BJ (cell line): ENCODE measurements at regions not wholly inside any gene's neighbourhood (a gene's known extent, or its start where the extent isn't known, plus 50 kb on each side); places are given as distances from the start of the nearest gene placed in this dataset.

ENCODE experiments used
- CTCF ChIA-PET: fragments of 350-600 bp; formaldehyde crosslinking; extraction: SDS; loops from one replicate; lab custom pipeline; 2021; ENCODE audit warnings: antibody characterized with exemption, inconsistent platforms; lab: Yijun Ruan, JAX
- POLR2A ChIA-PET: fragments of 300-600 bp; sonication (Branson Sonifier 250); formaldehyde crosslinking; extraction: SDS; loops from one replicate; lab custom pipeline; 2021; ENCODE audit warnings: antibody characterized with exemption; lab: Charles Lee
- DNase-seq: peaks from one replicate; pipeline ENCODE4 v3.0.0-alpha.2; 2011; ENCODE audit warnings: low read depth
- H3K27me3 ChIP-seq: 2 replicates; pipeline ENCODE4 v1.6.0; 2011; ENCODE audit warnings: low read length; ENCODE audit not compliant: control insufficient read depth, insufficient read depth
- H3K36me3 ChIP-seq: 2 replicates; pipeline ENCODE4 v1.5.1; 2011; ENCODE audit warnings: low read length; ENCODE audit not compliant: control insufficient read depth, insufficient read depth
- H3K4me3 ChIP-seq: 2 replicates; pipeline ENCODE4 v1.5.1; 2011; ENCODE audit warnings: low read depth, mild to moderate bottlenecking, control low read depth, low read length
- CTCF ChIP-seq: IDR thresholded peaks from 2 replicates; pipeline ENCODE4 v1.5.1; 2011; ENCODE audit warnings: low read depth, mild to moderate bottlenecking, control low read depth, inconsistent platforms, low read length, moderate library complexity; ENCODE audit not compliant: insufficient read depth

GRCh38 chr2:71751590-71751989 lies 298.2 kb downstream of the DYSF start:
- peaks cover 2% of the 10 kb centered on the region; the same call in 1 of the 2 replicates for H3K27me3 ChIP-seq
- CTCF ChIA-PET = interaction anchor here (0.6 to 0.9 kb wide), 2 partner anchors 13 to 399 kb away, joined by 3 read pairs; no protein-coding TSS in a partner anchor
- no peaks in the 10 kb centered on the region for H3K36me3 ChIP-seq
- POLR2A ChIA-PET = no interaction called here
- no peak overlapping the region for H3K4me3 ChIP-seq
- no peak for TF ChIP-seq CTCF
- DNase-seq = no peak

DNA sequence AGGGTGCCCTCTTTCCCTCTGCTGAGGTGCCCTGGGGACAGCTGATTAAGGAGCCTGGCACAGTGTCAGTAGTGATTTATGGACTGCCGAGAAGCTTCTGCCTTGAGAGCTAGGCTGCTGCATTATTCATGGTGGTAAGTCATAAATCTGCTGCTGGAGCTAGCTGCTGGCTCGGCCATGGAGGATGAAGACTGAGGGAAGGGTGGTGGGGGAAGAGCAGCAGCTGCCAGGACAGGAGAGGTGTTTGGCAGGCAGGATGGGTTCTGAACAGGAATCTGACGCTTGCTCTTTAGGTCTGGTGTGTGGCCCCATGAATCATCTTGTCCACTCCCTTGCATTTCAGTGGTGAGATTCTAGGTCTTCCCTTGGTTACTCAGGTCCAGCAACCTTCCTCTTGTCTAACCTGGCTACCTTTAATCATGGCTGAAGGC lies 296.3 kb downstream of the DYSF start:
- POLR2A ChIA-PET = no interaction called here
- Histone ChIP-seq H3K27me3 (peaks cover 2% of the 10 kb centered on the region; the same call in 1 of the 2 replicates), H3K36me3 (no peaks in the 10 kb centered on the region), H3K4me3 (no peak overlapping the region)
- CTCF ChIA-PET = no interaction called here
- no peak for DNase-seq
- TF ChIP-seq CTCF = no peak

GRCh38 chr2:71748227-71748626 lies 294.9 kb downstream of the DYSF start:
- no peak for TF ChIP-seq CTCF
- no peak for DNase-seq
- Histone ChIP-seq H3K36me3 (no peaks in the 10 kb centered on the region), H3K27me3 (peaks cover 2% of the 10 kb centered on the region; the same call in 1 of the 2 replicates), H3K4me3 (no peak overlapping the region)
- ChIA-PET POLR2A (no interaction called here), CTCF (interaction anchor here (0.9 to 1.5 kb wide), 2 partner anchors 22 to 50 kb away, joined by 4 to 5 read pairs; no protein-coding TSS in a partner anchor)

- CTCF ChIA-PET = interaction anchor here (1.0 to 1.5 kb wide), 3 partner anchors 43 to 51 kb away, joined by 3 to 5 read pairs (median 3); no protein-coding TSS in a partner anchor
- TF ChIP-seq CTCF = no peak
- Histone ChIP-seq H3K4me3 (no peak overlapping the region), H3K27me3 (peaks cover 2% of the 10 kb centered on the region; the same call in 1 of the 2 replicates), H3K36me3 (no peaks in the 10 kb centered on the region)
- POLR2A ChIA-PET = no interaction called here
- no peak for DNase-seq
Observed at GRCh38 chr2:71747559-71747958, 294.2 kb downstream of the DYSF start.

DNA sequence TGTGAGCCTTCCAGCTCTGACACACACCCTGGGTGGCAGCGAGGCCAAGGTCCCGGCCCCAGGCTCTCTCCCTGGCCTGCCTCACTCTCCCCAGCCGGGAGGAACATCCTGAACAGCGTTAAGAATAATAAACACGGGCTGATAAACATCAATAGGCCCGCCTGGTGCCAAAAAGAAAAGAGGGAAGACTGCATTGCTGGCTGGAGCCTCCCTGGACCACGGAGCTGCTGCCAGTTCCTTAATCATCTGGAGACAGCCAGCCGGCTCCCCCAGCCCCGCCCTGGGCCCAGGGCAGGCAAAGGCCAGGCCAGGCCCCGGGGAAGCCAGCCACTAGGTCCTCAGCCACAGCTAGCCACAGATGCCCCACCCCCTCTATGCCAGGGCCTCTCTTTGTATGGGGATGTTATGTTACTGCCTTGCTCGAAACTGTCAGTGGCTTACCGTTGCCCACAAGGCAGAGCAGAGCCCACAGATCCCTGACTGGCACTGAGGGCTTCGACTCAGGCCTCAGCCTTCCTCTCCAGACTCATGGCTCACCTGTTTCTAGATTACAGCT lies 293.7 kb downstream of the DYSF start:
- CTCF ChIA-PET = interaction anchor here (1.0 to 1.5 kb wide), 3 partner anchors 42 to 205 kb away, joined by 3 read pairs; no protein-coding TSS in a partner anchor

More for the DNA sequence above, 293.7 kb downstream of the DYSF start:
- no peak for DNase-seq
- POLR2A ChIA-PET = no interaction called here
- TF ChIP-seq CTCF = no peak
- Histone ChIP-seq H3K36me3 (no peaks in the 10 kb centered on the region), H3K27me3 (peaks cover 2% of the 10 kb centered on the region; the same call in 1 of the 2 replicates), H3K4me3 (no peak overlapping the region)
